WTC11 (cell line): ENCODE measurements at regions not wholly inside any gene's neighbourhood (a gene's known extent, or its start where the extent isn't known, plus 50 kb on each side); places are given as distances from the start of the nearest gene placed in this dataset.

ENCODE experiments used
- ATF1 ChIP-seq: sonication (generic); formaldehyde crosslinking; IDR thresholded peaks from 2 replicates; pipeline ENCODE4 v1.8.1; 2023; ENCODE audit warnings: mild to moderate bottlenecking, moderate library complexity, missing genetic modification reagents
- GRHL2 ChIP-seq: fragments of 250-450 bp; sonication (Bioruptor Pico); IDR thresholded peaks from 2 replicates; pipeline ENCODE4 v1.8.0; 2022; ENCODE audit warnings: mild to moderate bottlenecking, moderate library complexity; ENCODE audit not compliant: insufficient replicate concordance, severe bottlenecking
- HMGA2 ChIP-seq: fragments of 250-450 bp; sonication (Bioruptor Pico); IDR thresholded peaks from 2 replicates; pipeline ENCODE4 v1.4.0; 2021; ENCODE audit warnings: mild to moderate bottlenecking, moderate library complexity
- JUN ChIP-seq: sonication (generic); formaldehyde crosslinking; IDR thresholded peaks from 2 replicates; pipeline ENCODE4 v1.8.0; 2023; ENCODE audit warnings: mild to moderate bottlenecking, missing genetic modification reagents
- TEAD4 ChIP-seq: sonication (generic); formaldehyde crosslinking; IDR thresholded peaks from 2 replicates; pipeline ENCODE4 v1.8.0; 2022; ENCODE audit warnings: mild to moderate bottlenecking, missing genetic modification reagents
- ZNF121 ChIP-seq: sonication (generic); formaldehyde crosslinking; IDR thresholded peaks from 2 replicates; pipeline ENCODE4 v1.8.0; 2023; ENCODE audit warnings: missing genetic modification reagents
- ZNF219 ChIP-seq: sonication (generic); formaldehyde crosslinking; IDR thresholded peaks from 2 replicates; pipeline ENCODE4 v1.8.0; 2023; ENCODE audit warnings: missing genetic modification reagents, mild to moderate bottlenecking, borderline replicate concordance
- ZNF423 ChIP-seq: fragments of 250-450 bp; sonication (Bioruptor Pico); IDR thresholded peaks from 2 replicates; pipeline ENCODE4 v2.1.2; 2022; ENCODE audit warnings: mild to moderate bottlenecking, moderate library complexity
- TF ChIP-seq, protein P1 (sequence below): sonication (generic); formaldehyde crosslinking; IDR thresholded peaks from 2 replicates; pipeline ENCODE4 v1.8.1; 2023; ENCODE audit warnings: mild to moderate bottlenecking, moderate library complexity, missing genetic modification reagents
- TF ChIP-seq, protein P2 (sequence below): fragments of 200-600 bp; IDR thresholded peaks from 2 replicates; pipeline ENCODE4 v1.8.0; 2022; ENCODE audit warnings: antibody characterized with exemption
- TF ChIP-seq, protein P3 (sequence below): sonication (generic); formaldehyde crosslinking; IDR thresholded peaks from 2 replicates; pipeline ENCODE4 v1.8.0; 2023; ENCODE audit warnings: missing genetic modification reagents
- TF ChIP-seq, protein P4 (sequence below): sonication (generic); formaldehyde crosslinking; IDR thresholded peaks from 2 replicates; pipeline ENCODE4 v1.8.0; 2022; ENCODE audit warnings: mild to moderate bottlenecking, missing genetic modification reagents
- TF ChIP-seq, protein P5 (sequence below): sonication (generic); formaldehyde crosslinking; IDR thresholded peaks from 2 replicates; pipeline ENCODE4 v1.8.0; 2022; ENCODE audit warnings: mild to moderate bottlenecking, missing genetic modification reagents
- TF ChIP-seq, protein P6 (sequence below): sonication (generic); formaldehyde crosslinking; IDR thresholded peaks from 2 replicates; pipeline ENCODE4 v1.8.1; 2023; ENCODE audit warnings: mild to moderate bottlenecking, missing genetic modification reagents, moderate library complexity

DNA sequence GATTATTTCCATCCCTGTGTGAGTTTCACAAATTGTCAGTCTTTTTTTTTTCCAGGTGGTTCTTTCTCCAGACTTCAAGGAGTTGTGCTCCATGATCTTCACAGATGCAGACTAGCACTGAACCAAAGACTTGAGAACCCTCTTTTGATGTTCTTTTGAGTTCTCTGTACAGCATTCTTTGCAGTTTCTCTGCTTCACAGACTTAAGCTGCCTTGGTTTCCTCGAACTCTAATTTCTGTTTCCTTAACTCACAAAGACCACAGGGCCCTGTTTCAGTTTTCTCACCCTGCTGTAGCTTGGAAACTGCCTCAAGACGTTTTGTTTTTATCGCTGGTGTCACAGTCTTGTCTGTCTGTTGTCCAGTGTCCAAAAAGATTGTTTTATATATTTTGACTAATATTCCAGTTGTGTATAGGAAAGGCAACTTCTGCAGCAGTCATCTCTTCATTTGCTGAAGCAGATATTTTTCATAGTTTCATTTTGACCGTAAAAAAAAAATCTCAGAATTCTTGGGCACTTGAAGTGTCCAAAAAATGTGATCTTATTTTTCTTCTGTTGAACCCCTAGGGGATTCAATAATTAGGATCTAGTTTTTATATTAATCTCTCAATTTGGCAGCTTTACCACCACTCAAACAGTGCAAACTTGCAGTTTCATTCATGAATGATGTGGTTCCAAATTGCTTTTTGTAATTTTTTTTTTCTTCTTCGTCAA lies 97.0 kb upstream of the MC4R start:
- no peak for TF ChIP-seq ZNF423 (CRISPR knock-in tag)
- TF ChIP-seq, protein P1, sequence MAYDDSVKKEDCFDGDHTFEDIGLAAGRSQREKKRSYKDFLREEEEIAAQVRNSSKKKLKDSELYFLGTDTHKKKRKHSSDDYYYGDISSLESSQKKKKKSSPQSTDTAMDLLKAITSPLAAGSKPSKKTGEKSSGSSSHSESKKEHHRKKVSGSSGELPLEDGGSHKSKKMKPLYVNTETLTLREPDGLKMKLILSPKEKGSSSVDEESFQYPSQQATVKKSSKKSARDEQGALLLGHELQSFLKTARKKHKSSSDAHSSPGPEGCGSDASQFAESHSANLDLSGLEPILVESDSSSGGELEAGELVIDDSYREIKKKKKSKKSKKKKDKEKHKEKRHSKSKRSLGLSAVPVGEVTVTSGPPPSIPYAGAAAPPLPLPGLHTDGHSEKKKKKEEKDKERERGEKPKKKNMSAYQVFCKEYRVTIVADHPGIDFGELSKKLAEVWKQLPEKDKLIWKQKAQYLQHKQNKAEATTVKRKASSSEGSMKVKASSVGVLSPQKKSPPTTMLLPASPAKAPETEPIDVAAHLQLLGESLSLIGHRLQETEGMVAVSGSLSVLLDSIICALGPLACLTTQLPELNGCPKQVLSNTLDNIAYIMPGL (CRISPR knock-in tag), result no peak
- no peak for TF ChIP-seq ATF1 (CRISPR knock-in tag)
- TF ChIP-seq, protein P2, sequence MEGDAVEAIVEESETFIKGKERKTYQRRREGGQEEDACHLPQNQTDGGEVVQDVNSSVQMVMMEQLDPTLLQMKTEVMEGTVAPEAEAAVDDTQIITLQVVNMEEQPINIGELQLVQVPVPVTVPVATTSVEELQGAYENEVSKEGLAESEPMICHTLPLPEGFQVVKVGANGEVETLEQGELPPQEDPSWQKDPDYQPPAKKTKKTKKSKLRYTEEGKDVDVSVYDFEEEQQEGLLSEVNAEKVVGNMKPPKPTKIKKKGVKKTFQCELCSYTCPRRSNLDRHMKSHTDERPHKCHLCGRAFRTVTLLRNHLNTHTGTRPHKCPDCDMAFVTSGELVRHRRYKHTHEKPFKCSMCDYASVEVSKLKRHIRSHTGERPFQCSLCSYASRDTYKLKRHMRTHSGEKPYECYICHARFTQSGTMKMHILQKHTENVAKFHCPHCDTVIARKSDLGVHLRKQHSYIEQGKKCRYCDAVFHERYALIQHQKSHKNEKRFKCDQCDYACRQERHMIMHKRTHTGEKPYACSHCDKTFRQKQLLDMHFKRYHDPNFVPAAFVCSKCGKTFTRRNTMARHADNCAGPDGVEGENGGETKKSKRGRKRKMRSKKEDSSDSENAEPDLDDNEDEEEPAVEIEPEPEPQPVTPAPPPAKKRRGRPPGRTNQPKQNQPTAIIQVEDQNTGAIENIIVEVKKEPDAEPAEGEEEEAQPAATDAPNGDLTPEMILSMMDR, result no peak
- TF ChIP-seq, protein P3, sequence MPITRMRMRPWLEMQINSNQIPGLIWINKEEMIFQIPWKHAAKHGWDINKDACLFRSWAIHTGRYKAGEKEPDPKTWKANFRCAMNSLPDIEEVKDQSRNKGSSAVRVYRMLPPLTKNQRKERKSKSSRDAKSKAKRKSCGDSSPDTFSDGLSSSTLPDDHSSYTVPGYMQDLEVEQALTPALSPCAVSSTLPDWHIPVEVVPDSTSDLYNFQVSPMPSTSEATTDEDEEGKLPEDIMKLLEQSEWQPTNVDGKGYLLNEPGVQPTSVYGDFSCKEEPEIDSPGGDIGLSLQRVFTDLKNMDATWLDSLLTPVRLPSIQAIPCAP (CRISPR knock-in tag), result no peak
- TF ChIP-seq, protein P4, sequence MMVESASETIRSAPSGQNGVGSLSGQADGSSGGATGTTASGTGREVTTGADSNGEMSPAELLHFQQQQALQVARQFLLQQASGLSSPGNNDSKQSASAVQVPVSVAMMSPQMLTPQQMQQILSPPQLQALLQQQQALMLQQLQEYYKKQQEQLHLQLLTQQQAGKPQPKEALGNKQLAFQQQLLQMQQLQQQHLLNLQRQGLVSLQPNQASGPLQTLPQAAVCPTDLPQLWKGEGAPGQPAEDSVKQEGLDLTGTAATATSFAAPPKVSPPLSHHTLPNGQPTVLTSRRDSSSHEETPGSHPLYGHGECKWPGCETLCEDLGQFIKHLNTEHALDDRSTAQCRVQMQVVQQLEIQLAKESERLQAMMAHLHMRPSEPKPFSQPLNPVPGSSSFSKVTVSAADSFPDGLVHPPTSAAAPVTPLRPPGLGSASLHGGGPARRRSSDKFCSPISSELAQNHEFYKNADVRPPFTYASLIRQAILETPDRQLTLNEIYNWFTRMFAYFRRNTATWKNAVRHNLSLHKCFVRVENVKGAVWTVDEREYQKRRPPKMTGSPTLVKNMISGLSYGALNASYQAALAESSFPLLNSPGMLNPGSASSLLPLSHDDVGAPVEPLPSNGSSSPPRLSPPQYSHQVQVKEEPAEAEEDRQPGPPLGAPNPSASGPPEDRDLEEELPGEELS (CRISPR knock-in tag), result no peak
- no peak for TF ChIP-seq ZNF219 (CRISPR knock-in tag)
- TF ChIP-seq, protein P5, sequence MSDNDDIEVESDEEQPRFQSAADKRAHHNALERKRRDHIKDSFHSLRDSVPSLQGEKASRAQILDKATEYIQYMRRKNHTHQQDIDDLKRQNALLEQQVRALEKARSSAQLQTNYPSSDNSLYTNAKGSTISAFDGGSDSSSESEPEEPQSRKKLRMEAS (CRISPR knock-in tag), result no peak
- no peak for TF ChIP-seq GRHL2 (CRISPR knock-in tag)
- no peak for TF ChIP-seq HMGA2
- no peak for TF ChIP-seq TEAD4 (CRISPR knock-in tag)
- TF ChIP-seq JUN (CRISPR knock-in tag), result no peak
- TF ChIP-seq ZNF121 (CRISPR knock-in tag), result no peak
- TF ChIP-seq, protein P6, sequence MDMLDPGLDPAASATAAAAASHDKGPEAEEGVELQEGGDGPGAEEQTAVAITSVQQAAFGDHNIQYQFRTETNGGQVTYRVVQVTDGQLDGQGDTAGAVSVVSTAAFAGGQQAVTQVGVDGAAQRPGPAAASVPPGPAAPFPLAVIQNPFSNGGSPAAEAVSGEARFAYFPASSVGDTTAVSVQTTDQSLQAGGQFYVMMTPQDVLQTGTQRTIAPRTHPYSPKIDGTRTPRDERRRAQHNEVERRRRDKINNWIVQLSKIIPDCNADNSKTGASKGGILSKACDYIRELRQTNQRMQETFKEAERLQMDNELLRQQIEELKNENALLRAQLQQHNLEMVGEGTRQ, result no peak
